Suppressor macrophage treated with lipopolysaccharide for 4 hours (primary cell): ENCODE measurements at regions not wholly inside any gene's neighbourhood (a gene's known extent, or its start where the extent isn't known, plus 50 kb on each side); places are given as distances from the start of the nearest gene placed in this dataset.
"Not testable (repeated sequence)": the region's sequence is repeated elsewhere in the genome, so short reads cannot be mapped to it uniquely, and the experiment has no call there.

Source experiments
- DNase-seq: peaks from one replicate; pipeline ENCODE4 v3.0.0-alpha.2; 2020

- DNase-seq = no peak
Measured at GRCh38 chr2:133624551-133624950, 56.3 kb upstream of the NCKAP5 start.

- no peak for DNase-seq
Measured at GRCh38 chr2:133627741-133628140, 59.5 kb upstream of the NCKAP5 start.

GRCh38 chr2:133633309-133633708 is 65.0 kb upstream of the NCKAP5 start:
- DNase-seq = no peak

- DNase-seq = no peak
Measured at GRCh38 chr2:133633881-133634409, 65.7 kb upstream of the NCKAP5 start.

- DNase-seq = no peak
Measured at GRCh38 chr2:133635131-133635530, 66.9 kb upstream of the NCKAP5 start.

GRCh38 chr2:133636287-133636686 is 68.0 kb upstream of the NCKAP5 start:
- no peak for DNase-seq

- DNase-seq = no peak
Measured at GRCh38 chr2:133640103-133640502, 71.8 kb upstream of the NCKAP5 start.

GRCh38 chr2:133641497-133641896 is 73.2 kb upstream of the NCKAP5 start:
- DNase-seq = no peak

GRCh38 chr2:133641942-133642725 is 73.9 kb upstream of the NCKAP5 start:
- DNase-seq = no peak

- DNase-seq = no peak
Measured at GRCh38 chr2:133642791-133643191, 74.5 kb upstream of the NCKAP5 start.

GRCh38 chr2:133643863-133644262 is 75.6 kb upstream of the NCKAP5 start:
- no peak for DNase-seq

GRCh38 chr2:133644846-133645245 is 76.6 kb upstream of the NCKAP5 start:
- no peak for DNase-seq

- DNase-seq = not testable (repeated sequence)
Measured at GRCh38 chr2:133647386-133647785, 79.1 kb upstream of the NCKAP5 start.

- no peak for DNase-seq
Measured at GRCh38 chr2:133651861-133652260, 83.6 kb upstream of the NCKAP5 start.

- DNase-seq = no peak
Measured at GRCh38 chr2:133652398-133652797, 84.1 kb upstream of the NCKAP5 start.

- no peak for DNase-seq
Measured at GRCh38 chr2:133653056-133653455, 84.8 kb upstream of the NCKAP5 start.

- no peak for DNase-seq
Measured at GRCh38 chr2:133654949-133655348, 86.7 kb upstream of the NCKAP5 start.

- no peak for DNase-seq
Measured at GRCh38 chr2:133655610-133656009, 87.3 kb upstream of the NCKAP5 start.

- no peak for DNase-seq
Measured at GRCh38 chr2:133657591-133657990, 89.3 kb upstream of the NCKAP5 start.

- no peak for DNase-seq
Measured at GRCh38 chr2:133658020-133658903, 90.0 kb upstream of the NCKAP5 start.

- no peak for DNase-seq
Measured at GRCh38 chr2:133660510-133660909, 92.2 kb upstream of the NCKAP5 start.

GRCh38 chr2:133661392-133661791 is 93.1 kb upstream of the NCKAP5 start:
- no peak for DNase-seq

- DNase-seq = no peak
Measured at GRCh38 chr2:133666621-133667020, 98.4 kb upstream of the NCKAP5 start.

- no peak for DNase-seq
Measured at GRCh38 chr2:133667085-133667484, 98.8 kb upstream of the NCKAP5 start.
